Bronchial epithelial cell (primary cell): ENCODE measurements at regions not wholly inside any gene's neighbourhood (a gene's known extent, or its start where the extent isn't known, plus 50 kb on each side); places are given as distances from the start of the nearest gene placed in this dataset.

Source experiments
- DNase-seq: peaks from one replicate; pipeline ENCODE4 v3.0.0-alpha.2; 2010; ENCODE audit warnings: low read depth
- FAIRE-seq: peaks from 2 replicates; lab custom pipeline; 2011; peaks lifted over from hg19 to GRCh38; lab: Jason Lieb, UNC
- H3K27me3 ChIP-seq: 2 replicates; pipeline ENCODE4 v1.5.1; 2011; ENCODE audit warnings: low read length; ENCODE audit not compliant: control insufficient read depth, insufficient read depth
- H3K36me3 ChIP-seq: 2 replicates; pipeline ENCODE4 v1.5.1; 2011; ENCODE audit warnings: low read length; ENCODE audit not compliant: control insufficient read depth, insufficient read depth
- H3K4me3 ChIP-seq: 2 replicates; pipeline ENCODE4 v1.5.1; 2011; ENCODE audit warnings: mild to moderate bottlenecking, low read depth, low read length, control low read depth
- CTCF ChIP-seq: IDR thresholded peaks from 2 replicates; pipeline ENCODE4 v1.5.1; 2011; ENCODE audit warnings: mild to moderate bottlenecking, moderate library complexity, low read length, control low read depth, inconsistent platforms; ENCODE audit not compliant: insufficient read depth, severe bottlenecking

DNA sequence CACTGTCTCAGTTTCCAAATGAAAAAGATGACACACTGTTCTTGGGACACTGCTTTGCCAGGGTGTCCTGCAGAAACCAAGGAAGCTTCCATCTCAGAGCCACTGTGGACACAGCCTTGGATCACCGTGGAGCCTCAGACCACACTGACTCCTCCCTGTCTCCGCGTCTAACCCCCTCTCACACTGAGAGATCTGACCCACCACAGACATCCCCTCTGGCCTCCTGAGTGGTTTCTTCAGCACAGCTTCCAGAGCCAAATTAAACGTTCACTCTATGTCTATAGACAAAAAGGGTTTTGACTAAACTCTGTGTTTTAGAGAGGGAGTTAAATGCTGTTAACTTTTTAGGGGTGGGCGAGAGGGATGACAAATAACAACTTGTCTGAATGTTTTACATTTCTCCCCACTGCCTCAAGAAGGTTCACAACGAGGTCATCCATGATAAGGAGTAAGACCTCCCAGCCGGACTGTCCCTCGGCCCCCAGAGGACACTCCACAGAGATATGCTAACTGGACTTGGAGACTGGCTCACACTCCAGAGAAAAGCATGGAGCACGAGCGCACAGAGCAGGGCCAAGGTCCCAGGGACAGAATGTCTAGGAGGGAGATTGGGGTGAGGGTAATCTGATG lies 113.4 kb upstream of the PKDCC start:
- H3K4me3 ChIP-seq = no peak overlapping the region
- no peak for TF ChIP-seq CTCF
- DNase-seq (no peak), FAIRE-seq (no peak)
- H3K27me3 ChIP-seq = no peaks in the 10 kb centered on the region
- no peaks in the 10 kb centered on the region for H3K36me3 ChIP-seq

DNA sequence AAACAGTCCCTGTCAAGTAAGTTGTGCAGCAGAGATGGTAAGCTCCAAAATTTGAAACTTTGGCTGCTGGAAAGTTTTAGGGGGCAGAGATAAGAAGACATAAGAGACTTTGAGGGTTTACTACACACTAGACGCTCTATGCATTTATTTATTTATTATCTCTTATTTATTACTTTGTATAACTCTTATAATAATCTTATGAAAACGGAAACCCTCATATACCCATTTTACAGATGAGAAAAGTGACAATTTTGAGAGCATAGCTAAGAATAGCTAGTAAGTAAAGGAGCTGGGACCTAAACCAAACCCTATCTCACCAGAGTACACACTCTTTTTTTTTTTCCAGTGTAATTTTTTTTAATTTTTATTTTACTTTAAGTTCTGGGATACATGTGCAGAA lies 112.8 kb upstream of the PKDCC start:
- FAIRE-seq (no peak), DNase-seq (no peak)
- H3K4me3 ChIP-seq = no peak overlapping the region
- no peaks in the 10 kb centered on the region for H3K36me3 ChIP-seq
- TF ChIP-seq CTCF = no peak
- no peaks in the 10 kb centered on the region for H3K27me3 ChIP-seq

DNA sequence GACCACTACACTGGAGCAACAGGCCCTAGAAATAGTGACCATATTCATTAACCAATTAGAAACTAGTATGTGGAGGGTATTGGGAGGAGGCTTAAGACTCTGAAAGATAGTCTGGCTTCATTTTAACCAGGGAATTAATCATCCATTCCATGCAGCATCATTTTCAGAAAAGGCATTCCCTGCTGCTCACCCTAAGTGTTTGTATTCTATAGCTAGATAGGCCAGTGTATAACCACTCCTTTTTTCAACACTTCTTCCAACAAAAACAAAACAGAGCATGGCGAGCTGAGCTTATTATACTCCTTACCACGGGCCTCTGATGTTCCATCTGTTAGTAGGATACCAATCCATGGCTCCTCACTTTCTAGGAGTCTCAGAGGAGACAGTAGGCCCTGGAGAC lies 112.0 kb upstream of the PKDCC start:
- FAIRE-seq (no peak), DNase-seq (no peak)
- Histone ChIP-seq H3K27me3 (no peaks in the 10 kb centered on the region), H3K36me3 (no peaks in the 10 kb centered on the region), H3K4me3 (no peak overlapping the region)
- no peak for TF ChIP-seq CTCF

- no peak for TF ChIP-seq CTCF
- no peak for DNase-seq
- H3K36me3 ChIP-seq = no peaks in the 10 kb centered on the region
- no peak for FAIRE-seq
- H3K27me3 ChIP-seq = no peaks in the 10 kb centered on the region
- H3K4me3 ChIP-seq = no peak overlapping the region
Measured at GRCh38 chr2:41936771-41937463, 110.9 kb upstream of the PKDCC start.

DNA sequence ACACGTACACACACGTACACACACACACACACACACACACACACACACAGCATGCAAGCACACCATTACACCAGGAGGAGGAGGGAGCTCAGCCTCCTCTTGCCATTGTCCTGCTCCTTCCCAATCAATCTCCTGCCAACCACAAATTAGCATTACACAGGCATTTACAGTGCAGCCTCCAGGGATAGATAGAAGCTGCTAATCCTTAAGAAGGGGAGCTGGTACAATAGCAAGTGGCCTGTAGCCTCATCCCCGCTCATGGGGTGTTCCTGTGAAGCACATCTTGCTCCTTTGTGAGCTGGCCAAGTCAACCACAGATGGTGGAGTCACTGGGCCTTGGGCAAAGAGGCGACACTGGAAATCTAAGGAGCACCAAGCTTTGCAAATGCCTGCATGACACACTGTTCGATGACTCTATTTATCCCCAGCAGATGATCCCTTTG lies 110.3 kb upstream of the PKDCC start:
- TF ChIP-seq CTCF = no peak
- no peaks in the 10 kb centered on the region for H3K27me3 ChIP-seq
- H3K36me3 ChIP-seq = no peaks in the 10 kb centered on the region
- no peak for DNase-seq
- no peak overlapping the region for H3K4me3 ChIP-seq
- FAIRE-seq = no peak
